ENCODE measurements at regions not wholly inside any gene's neighbourhood (a gene's known extent, or its start where the extent isn't known, plus 50 kb on each side); places are given as distances from the start of the nearest gene placed in this dataset.

- TF ChIP-seq EZH2 (IDR thresholded peaks at IDR 0.05; ENCODE audit: insufficient read depth, poor library complexity, severe bottlenecking) (no peak), EZH2phosphoT487 (IDR thresholded peaks at IDR 0.05; ENCODE audit: insufficient read depth, low read depth) (no peak)
These were observed 137.8 kb downstream of the CSNK2A3 start for GRCh38 chr11:11215058-11215815.

Measured in GM23248 (cell line).